ENCODE measurements at regions not wholly inside any gene's neighbourhood (a gene's known extent, or its start where the extent isn't known, plus 50 kb on each side); places are given as distances from the start of the nearest gene placed in this dataset.

GRCh38 chr13:105462098-105462497 lies 1073.4 kb downstream of the EFNB2 start:
- no peak for DNase-seq (ENCODE audit: low read depth, low spot score)

- no peak for DNase-seq (ENCODE audit: low read depth, low spot score)
Observed at GRCh38 chr13:105452895-105453294, 1082.6 kb downstream of the EFNB2 start.

- DNase-seq (ENCODE audit: low read depth, low spot score): no peak
Observed at GRCh38 chr13:105450784-105451183, 1084.7 kb downstream of the EFNB2 start.

- DNase-seq (ENCODE audit: low read depth, low spot score): no peak
Observed at GRCh38 chr13:105448811-105449210, 1086.7 kb downstream of the EFNB2 start.

GRCh38 chr13:105446197-105446596 lies 1089.3 kb downstream of the EFNB2 start:
- DNase-seq (ENCODE audit: low read depth, low spot score): no peak

DNA sequence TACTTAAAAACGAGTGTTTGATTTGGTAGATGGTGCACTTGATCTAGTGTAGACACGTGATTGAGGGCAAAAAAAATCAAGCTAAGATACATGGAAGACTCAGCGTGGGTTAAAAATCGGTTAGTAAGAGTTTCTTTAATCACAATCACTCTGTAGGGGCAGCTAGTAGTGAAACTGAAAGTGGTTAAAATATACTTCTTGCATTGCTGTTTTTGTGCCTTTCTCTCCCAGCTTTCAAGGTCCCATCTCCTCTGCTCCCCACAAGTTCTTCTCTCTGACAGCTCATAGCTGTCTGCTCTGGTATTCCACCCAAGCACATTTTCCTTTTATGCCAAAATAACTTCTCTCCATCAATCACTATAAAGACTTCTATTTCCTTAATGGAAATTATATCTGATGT lies 1089.7 kb downstream of the EFNB2 start:
- no peak for DNase-seq (ENCODE audit: low read depth, low spot score)

GRCh38 chr13:105442949-105443699 lies 1092.3 kb downstream of the EFNB2 start:
- DNase-seq (ENCODE audit: low read depth, low spot score): no peak

GRCh38 chr13:105442040-105442439 lies 1093.4 kb downstream of the EFNB2 start:
- DNase-seq (ENCODE audit: low read depth, low spot score): no peak

- DNase-seq (ENCODE audit: low read depth, low spot score): no peak
Observed at GRCh38 chr13:105441051-105441750, 1094.3 kb downstream of the EFNB2 start.

GRCh38 chr13:105436943-105437342 lies 1098.5 kb downstream of the EFNB2 start:
- no peak for DNase-seq (ENCODE audit: low read depth, low spot score)

GRCh38 chr13:105432438-105432837 lies 1103.0 kb downstream of the EFNB2 start:
- no peak for DNase-seq (ENCODE audit: low read depth, low spot score)

GRCh38 chr13:105428811-105429210 lies 1106.7 kb downstream of the EFNB2 start:
- no peak for DNase-seq (ENCODE audit: low read depth, low spot score)

DNA sequence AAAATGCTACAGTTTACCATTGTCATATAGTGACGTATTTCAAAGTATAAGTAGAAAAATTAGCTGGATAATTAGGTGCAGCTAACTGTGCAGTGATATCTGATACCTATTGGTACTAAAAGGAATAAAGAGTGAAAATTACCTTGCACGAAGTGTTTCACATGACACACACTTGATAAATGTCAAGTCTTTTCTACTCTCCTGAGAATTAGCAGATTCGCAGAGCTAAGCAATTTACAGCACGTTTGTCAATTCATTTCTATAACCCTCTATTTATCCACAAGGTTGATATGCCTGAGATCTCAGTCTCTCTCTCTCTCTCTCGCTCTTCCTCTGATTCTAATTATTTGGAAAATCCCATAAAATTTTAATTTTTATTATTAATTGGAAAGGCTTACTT lies 1109.0 kb downstream of the EFNB2 start:
- DNase-seq (ENCODE audit: low read depth, low spot score): no peak

GRCh38 chr13:105414639-105415038 lies 1120.8 kb downstream of the EFNB2 start:
- no peak for DNase-seq (ENCODE audit: low read depth, low spot score)

DNA sequence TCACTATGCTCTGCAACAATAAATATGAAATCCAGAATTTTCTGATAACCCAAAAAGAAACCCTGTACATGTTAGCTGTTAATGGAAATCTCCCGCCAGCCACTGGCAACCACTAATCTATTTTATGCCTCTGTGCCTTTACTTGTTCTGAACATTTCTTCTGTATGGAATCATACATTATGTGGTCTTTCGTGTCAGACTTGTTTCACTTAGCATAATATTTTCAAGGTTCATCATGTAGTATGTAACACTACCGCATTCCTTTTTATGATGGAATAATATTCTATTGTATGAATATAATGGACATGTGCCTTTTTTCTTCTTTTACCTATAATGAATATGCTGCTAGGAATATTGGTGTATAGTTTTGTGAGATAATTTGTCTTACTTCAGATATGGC lies 1123.3 kb downstream of the EFNB2 start:
- no peak for DNase-seq (ENCODE audit: low read depth, low spot score)

- DNase-seq (ENCODE audit: low read depth, low spot score): no peak
Observed at GRCh38 chr13:105410602-105411001, 1124.9 kb downstream of the EFNB2 start.

DNA sequence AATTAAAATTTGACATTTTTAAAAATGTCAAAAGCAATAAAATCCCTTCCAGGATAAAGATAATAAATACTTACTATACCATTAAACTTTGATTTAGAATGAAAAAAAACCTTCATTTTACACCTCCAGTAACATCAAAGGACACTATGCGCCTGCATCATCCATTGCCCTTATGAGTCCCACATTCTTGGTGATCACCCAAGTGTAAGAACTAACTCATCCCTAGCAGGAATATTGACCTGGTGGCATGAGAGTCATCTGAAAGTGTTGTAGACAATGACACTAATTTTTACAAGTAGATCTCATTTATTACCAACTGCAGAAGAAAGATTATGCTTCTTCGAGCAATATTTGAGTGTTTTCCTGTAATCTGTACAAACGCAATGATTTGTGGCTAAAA lies 1128.9 kb downstream of the EFNB2 start:
- no peak for DNase-seq (ENCODE audit: low read depth, low spot score)

- no peak for DNase-seq (ENCODE audit: low read depth, low spot score)
Observed at GRCh38 chr13:105403086-105403485, 1132.4 kb downstream of the EFNB2 start.

- DNase-seq (ENCODE audit: low read depth, low spot score): no peak
Observed at GRCh38 chr13:105395041-105395440, 1140.4 kb downstream of the EFNB2 start.

DNA sequence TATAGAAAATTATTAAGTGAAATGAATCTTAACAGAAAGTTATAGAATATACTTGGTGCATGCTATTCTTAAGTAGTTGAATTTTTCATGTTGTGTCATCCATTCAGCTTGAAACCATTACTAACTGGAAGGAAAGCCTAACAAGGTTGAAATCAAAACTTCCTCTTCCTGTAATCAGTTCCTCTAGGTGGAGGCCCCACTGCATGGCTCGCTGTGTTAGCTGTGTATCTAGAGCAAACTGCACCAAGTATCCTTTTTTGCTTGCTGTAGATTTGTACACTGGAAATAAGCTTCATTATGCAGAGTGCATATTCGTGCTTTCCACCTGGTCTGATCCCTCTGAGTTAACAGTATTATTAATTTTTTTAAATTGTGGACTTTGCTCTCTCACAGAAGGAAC lies 1146.1 kb downstream of the EFNB2 start:
- DNase-seq (ENCODE audit: low read depth, low spot score): no peak

- no peak for DNase-seq (ENCODE audit: low read depth, low spot score)
Observed at GRCh38 chr13:105377452-105377851, 1158.0 kb downstream of the EFNB2 start.

DNA sequence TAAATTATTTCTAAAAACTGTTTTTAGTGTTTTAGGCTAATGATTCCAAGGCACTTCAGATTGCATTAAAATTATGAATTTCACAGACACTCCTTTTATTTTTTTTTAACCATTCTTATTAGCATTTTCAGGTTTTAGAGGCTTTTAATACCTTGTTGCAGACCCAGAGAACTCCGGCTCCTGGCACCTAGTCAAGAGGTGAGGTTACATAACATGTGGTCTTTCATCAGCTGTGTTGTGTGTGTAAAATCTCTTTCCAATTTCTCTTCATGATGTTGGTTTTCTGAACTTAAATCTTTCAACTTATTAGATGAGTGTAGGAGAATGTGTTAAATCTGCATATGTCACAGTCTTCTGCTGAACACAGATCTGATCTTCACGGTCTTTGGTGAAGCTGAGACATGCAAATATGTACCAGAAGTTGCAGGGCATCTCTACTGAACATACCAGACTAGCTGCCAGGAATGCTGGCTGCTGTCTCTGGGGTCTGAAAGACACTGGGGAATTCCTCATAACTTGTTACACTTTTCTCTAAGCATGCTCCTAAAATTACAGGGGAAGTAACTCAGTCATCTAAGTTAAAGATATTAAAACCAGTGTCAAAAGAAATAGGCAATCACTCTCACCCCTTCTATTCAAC lies 1165.3 kb downstream of the EFNB2 start:
- no peak for DNase-seq (ENCODE audit: low read depth, low spot score)

GRCh38 chr13:105368781-105369180 lies 1166.7 kb downstream of the EFNB2 start:
- DNase-seq (ENCODE audit: low read depth, low spot score): no peak

Measured in activated naive CD8-positive, alpha-beta T cell treated with anti-CD3 and anti-CD28 coated beads, Interleukin-2, amount 50 U/mL, for 16 hours (primary cell).